OCI-LY1 (cell line): ENCODE measurements at regions not wholly inside any gene's neighbourhood (a gene's known extent, or its start where the extent isn't known, plus 50 kb on each side); places are given as distances from the start of the nearest gene placed in this dataset.

Source experiments
- H2AFZ ChIP-seq: fragments of 200-600 bp; sonication (generic), shearing (Covaris generic); 2 replicates; pipeline ENCODE4 v1.6.0; 2014; ENCODE audit warnings: antibody characterized with exemption, mild to moderate bottlenecking, low read length
- H3F3A ChIP-seq: fragments of 200-600 bp; sonication (generic), shearing (Covaris generic); 2 replicates; pipeline ENCODE4 v1.6.0; 2014; ENCODE audit warnings: mild to moderate bottlenecking, antibody characterized with exemption, low read length, moderate library complexity; ENCODE audit not compliant: insufficient read depth
- H3K27ac ChIP-seq: fragments of 200-600 bp; sonication (generic); 2 replicates; pipeline ENCODE4 v1.5.1; 2014; ENCODE audit warnings: low read length, mixed run types, mild to moderate bottlenecking, low read depth; ENCODE audit not compliant: poor library complexity, severe bottlenecking
- H3K27me3 ChIP-seq: fragments of 200-600 bp; sonication (generic); 2 replicates; pipeline ENCODE4 v1.6.0; 2014; ENCODE audit warnings: antibody characterized with exemption, mild to moderate bottlenecking, low read length, moderate library complexity; ENCODE audit not compliant: insufficient read depth
- H3K36me3 ChIP-seq: fragments of 200-600 bp; sonication (generic); 2 replicates; pipeline ENCODE4 v1.6.1; 2014; ENCODE audit warnings: mild to moderate bottlenecking, antibody characterized with exemption, low read length, moderate library complexity, mixed read lengths; ENCODE audit not compliant: insufficient read depth
- H3K4me1 ChIP-seq: fragments of 200-600 bp; sonication (generic); 2 replicates; pipeline ENCODE4 v1.5.1; 2014; ENCODE audit warnings: mild to moderate bottlenecking, low read length, moderate library complexity; ENCODE audit not compliant: insufficient read depth, severe bottlenecking
- H3K4me2 ChIP-seq: fragments of 200-600 bp; sonication (generic), shearing (Covaris generic); 2 replicates; pipeline ENCODE4 v1.6.1; 2014; ENCODE audit warnings: low read length
- H3K4me3 ChIP-seq: fragments of 200-600 bp; sonication (generic); 2 replicates; pipeline ENCODE4 v1.5.1; 2014; ENCODE audit warnings: low read length, low read depth, mild to moderate bottlenecking, mixed read lengths; ENCODE audit not compliant: poor library complexity, severe bottlenecking
- H3K79me2 ChIP-seq: fragments of 200-600 bp; shearing (Covaris generic); 2 replicates; pipeline ENCODE4 v1.6.1; 2016; ENCODE audit warnings: mixed run types, low read length, mixed read lengths; ENCODE audit not compliant: insufficient read depth
- H3K9ac ChIP-seq: fragments of 200-600 bp; sonication (generic), shearing (Covaris generic); 2 replicates; pipeline ENCODE4 v1.6.1; 2014; ENCODE audit warnings: mild to moderate bottlenecking, low read length, mixed read lengths
- H3K9me2 ChIP-seq: fragments of 200-600 bp; sonication (generic), shearing (Covaris generic); 2 replicates; pipeline ENCODE4 v1.6.1; 2014; ENCODE audit warnings: low read depth, mild to moderate bottlenecking, low read length, mixed read lengths
- H3K9me3 ChIP-seq: fragments of 200-600 bp; shearing (Covaris generic); 2 replicates; pipeline ENCODE4 v1.6.1; 2014; ENCODE audit warnings: low read length, mixed read lengths
- H4K20me1 ChIP-seq: fragments of 200-600 bp; sonication (generic), shearing (Covaris generic); 2 replicates; pipeline ENCODE4 v1.6.0; 2016; ENCODE audit warnings: mild to moderate bottlenecking, low read length; ENCODE audit not compliant: insufficient read depth
- EZH2 ChIP-seq: fragments of 200-600 bp; sonication (generic), shearing (Covaris generic); IDR thresholded peaks from 2 replicates; pipeline ENCODE4 v1.8.0; 2017; ENCODE audit warnings: borderline replicate concordance, mixed run types, mild to moderate bottlenecking, antibody characterized with exemption, low read length, moderate library complexity, mixed read lengths
- TF ChIP-seq, protein P1 (sequence below): fragments of 200-600 bp; sonication (generic), shearing (Covaris generic); IDR thresholded peaks from 2 replicates; pipeline ENCODE4 v1.5.1; 2017; ENCODE audit warnings: mild to moderate bottlenecking, antibody characterized with exemption, low read length, moderate library complexity, mixed read lengths

DNA sequence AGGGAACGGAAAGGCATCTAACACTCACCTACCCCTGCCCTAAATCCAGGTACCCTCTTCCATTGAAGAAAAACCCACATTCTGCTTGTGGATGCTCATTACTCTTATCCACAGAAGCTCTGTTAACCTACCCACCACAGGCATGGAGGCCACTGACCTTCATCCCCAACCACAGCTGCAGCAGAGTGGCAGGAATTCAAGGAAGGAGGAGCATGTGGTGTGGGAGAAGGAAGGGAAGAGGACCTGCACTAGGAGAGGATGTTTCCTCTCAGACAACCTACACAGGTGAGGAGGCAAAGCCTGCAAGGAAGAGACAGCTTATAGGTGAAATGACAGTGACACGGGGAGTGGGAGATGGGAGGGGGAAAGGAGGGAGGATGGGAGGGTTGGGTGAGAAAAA lies 192.5 kb upstream of the TSC22D2 start:
- Histone ChIP-seq H3K4me1 (no peaks in the 10 kb centered on the region), H3K9me2 (no peaks in the 10 kb centered on the region), H3K27me3 (no peaks in the 10 kb centered on the region; the same call in 1 of the 2 replicates), H3K9me3 (no peaks in the 10 kb centered on the region), H3K4me3 (no peak overlapping the region), H3K4me2 (no peak overlapping the region), H2AFZ (no peak overlapping the region), H3K79me2 (no peaks in the 10 kb centered on the region), H3K9ac (no peak overlapping the region), H3F3A (no peaks in the 10 kb centered on the region; the same call in 1 of the 2 replicates), H4K20me1 (no peaks in the 10 kb centered on the region), H3K36me3 (no peaks in the 10 kb centered on the region), H3K27ac (no peak overlapping the region)
- TF ChIP-seq, protein P1, sequence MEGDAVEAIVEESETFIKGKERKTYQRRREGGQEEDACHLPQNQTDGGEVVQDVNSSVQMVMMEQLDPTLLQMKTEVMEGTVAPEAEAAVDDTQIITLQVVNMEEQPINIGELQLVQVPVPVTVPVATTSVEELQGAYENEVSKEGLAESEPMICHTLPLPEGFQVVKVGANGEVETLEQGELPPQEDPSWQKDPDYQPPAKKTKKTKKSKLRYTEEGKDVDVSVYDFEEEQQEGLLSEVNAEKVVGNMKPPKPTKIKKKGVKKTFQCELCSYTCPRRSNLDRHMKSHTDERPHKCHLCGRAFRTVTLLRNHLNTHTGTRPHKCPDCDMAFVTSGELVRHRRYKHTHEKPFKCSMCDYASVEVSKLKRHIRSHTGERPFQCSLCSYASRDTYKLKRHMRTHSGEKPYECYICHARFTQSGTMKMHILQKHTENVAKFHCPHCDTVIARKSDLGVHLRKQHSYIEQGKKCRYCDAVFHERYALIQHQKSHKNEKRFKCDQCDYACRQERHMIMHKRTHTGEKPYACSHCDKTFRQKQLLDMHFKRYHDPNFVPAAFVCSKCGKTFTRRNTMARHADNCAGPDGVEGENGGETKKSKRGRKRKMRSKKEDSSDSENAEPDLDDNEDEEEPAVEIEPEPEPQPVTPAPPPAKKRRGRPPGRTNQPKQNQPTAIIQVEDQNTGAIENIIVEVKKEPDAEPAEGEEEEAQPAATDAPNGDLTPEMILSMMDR, result no peak
- no peak for TF ChIP-seq EZH2

DNA sequence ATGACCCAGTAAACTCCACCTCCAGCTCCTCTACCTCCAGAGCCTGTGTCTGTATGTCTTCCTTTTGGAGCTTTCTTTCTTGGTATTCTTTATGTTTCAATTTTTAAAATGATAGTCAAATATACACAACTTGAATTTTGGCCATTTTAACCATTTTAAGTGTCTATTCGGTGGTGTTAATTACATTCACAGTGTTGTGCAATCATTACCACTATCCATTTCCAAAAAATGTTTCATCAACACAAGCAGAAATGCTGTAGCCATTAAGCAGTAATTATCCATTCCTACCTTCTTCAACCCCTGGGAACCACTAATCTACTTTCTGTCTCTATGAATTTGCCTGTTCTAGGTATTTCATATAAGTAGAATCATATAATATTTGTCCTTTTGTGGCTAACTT lies 194.5 kb upstream of the TSC22D2 start:
- H3K9me2 ChIP-seq, result no peaks in the 10 kb centered on the region
- no peaks in the 10 kb centered on the region for H3K4me1 ChIP-seq
- TF ChIP-seq EZH2, result no peak
- TF ChIP-seq, protein P1, result no peak
- no peaks in the 10 kb centered on the region; the same call in 1 of the 2 replicates for H3K27me3 ChIP-seq
- no peak overlapping the region for H2AFZ ChIP-seq
- no peaks in the 10 kb centered on the region for H3K9me3 ChIP-seq
- no peak overlapping the region for H3K4me2 ChIP-seq
- no peak overlapping the region for H3K4me3 ChIP-seq
- no peaks in the 10 kb centered on the region for H3K36me3 ChIP-seq
- H3K79me2 ChIP-seq, result no peaks in the 10 kb centered on the region
- no peak overlapping the region for H3K9ac ChIP-seq
- no peak overlapping the region for H3K27ac ChIP-seq
- H4K20me1 ChIP-seq, result no peaks in the 10 kb centered on the region
- H3F3A ChIP-seq, result no peaks in the 10 kb centered on the region

DNA sequence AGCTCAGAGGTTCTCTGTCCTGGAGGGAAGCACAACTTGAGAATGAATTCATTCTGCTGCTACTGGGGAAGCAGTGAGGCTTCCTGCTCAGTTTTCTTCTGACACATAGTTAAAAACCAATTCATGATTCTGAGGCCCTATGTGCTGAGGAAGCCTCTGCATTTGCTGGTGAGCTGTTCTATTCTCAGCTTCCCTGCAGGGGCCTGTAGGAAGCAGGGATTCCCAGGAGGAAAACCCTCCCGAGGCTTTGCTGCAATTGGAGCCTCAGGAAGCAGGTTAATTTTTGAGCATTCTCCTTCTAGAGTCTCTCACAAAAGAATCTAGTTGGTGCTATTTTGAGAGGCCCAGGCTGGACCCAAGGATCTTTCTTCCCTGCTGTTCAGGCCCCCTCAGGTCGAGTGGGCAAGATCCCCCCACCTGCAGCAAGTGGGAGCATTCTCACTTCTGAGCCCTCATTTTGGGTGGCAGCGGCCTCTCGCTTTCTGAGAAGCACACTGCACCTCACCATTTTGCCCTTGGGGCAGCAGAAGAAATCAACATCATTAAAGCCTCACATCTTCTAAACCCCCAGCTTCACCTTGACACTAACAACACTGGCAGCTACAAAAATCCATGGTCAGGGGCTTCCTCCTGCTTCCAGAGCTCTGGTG lies 197.5 kb upstream of the TSC22D2 start:
- no peak overlapping the region for H3K27ac ChIP-seq
- TF ChIP-seq EZH2, result no peak
- TF ChIP-seq, protein P1, result no peak; the same call in 1 of the 2 replicates
- H3K27me3 ChIP-seq, result no peaks in the 10 kb centered on the region
- H3K4me1 ChIP-seq, result no peaks in the 10 kb centered on the region
- no peaks in the 10 kb centered on the region for H3K79me2 ChIP-seq
- H3K4me2 ChIP-seq, result no peak overlapping the region
- no peaks in the 10 kb centered on the region for H3K36me3 ChIP-seq
- no peak overlapping the region for H2AFZ ChIP-seq
- no peaks in the 10 kb centered on the region for H3K9me3 ChIP-seq
- H3K9ac ChIP-seq, result no peak overlapping the region
- H3K4me3 ChIP-seq, result no peak overlapping the region
- H3K9me2 ChIP-seq, result no peaks in the 10 kb centered on the region
- no peaks in the 10 kb centered on the region for H3F3A ChIP-seq
- H4K20me1 ChIP-seq, result no peaks in the 10 kb centered on the region
